GM23338 (cell line): ENCODE measurements at regions not wholly inside any gene's neighbourhood (a gene's known extent, or its start where the extent isn't known, plus 50 kb on each side); places are given as distances from the start of the nearest gene placed in this dataset.

Experiments used
- ATAC-seq: fragments of 200-7000 bp; cut with Tn5 transposase; 3 replicates; pipeline ENCODE4 v1.9.1; 2020
- DNase-seq: peaks from one replicate; pipeline ENCODE4 v3.0.0-alpha.2; 2015; ENCODE audit warnings: low spot score
- H2AFZ ChIP-seq: fragments of 200-600 bp; sonication (generic); 2 replicates; pipeline ENCODE4 v1.8.0; 2016; ENCODE audit warnings: antibody characterized with exemption, mild to moderate bottlenecking, moderate library complexity
- H3F3A ChIP-seq: fragments of 200-600 bp; sonication (generic); replicated peaks from 2 replicates; pipeline ENCODE4 v1.8.0; 2017; ENCODE audit warnings: antibody characterized with exemption, mixed run types, low read depth
- H3K27ac ChIP-seq: fragments of 200-600 bp; sonication (generic); 2 replicates; pipeline ENCODE4 v1.6.1; 2016; ENCODE audit warnings: low read depth
- H3K27me3 ChIP-seq: fragments of 200-600 bp; sonication (generic); 2 replicates; pipeline ENCODE4 v1.8.0; 2016; ENCODE audit warnings: mild to moderate bottlenecking, mixed run types, moderate library complexity; ENCODE audit not compliant: insufficient read depth
- H3K36me3 ChIP-seq: fragments of 200-600 bp; sonication (generic); 2 replicates; pipeline ENCODE4 v1.8.0; 2016; ENCODE audit warnings: mild to moderate bottlenecking; ENCODE audit not compliant: insufficient read depth
- H3K4me1 ChIP-seq: fragments of 200-600 bp; sonication (generic); 2 replicates; pipeline ENCODE4 v1.8.0; 2016; ENCODE audit warnings: mild to moderate bottlenecking, moderate library complexity; ENCODE audit not compliant: insufficient read depth
- H3K4me2 ChIP-seq: fragments of 200-600 bp; sonication (generic); 2 replicates; pipeline ENCODE4 v1.7.1; 2017; ENCODE audit warnings: mixed run types
- H3K4me3 ChIP-seq: fragments of 200-600 bp; sonication (generic); 2 replicates; pipeline ENCODE4 v1.6.1; 2016; ENCODE audit warnings: mixed run types
- H3K79me2 ChIP-seq: fragments of 200-600 bp; sonication (generic); replicated peaks from 2 replicates; pipeline ENCODE4 v1.8.0; 2017; ENCODE audit warnings: mild to moderate bottlenecking; ENCODE audit not compliant: insufficient read depth
- H3K9me2 ChIP-seq: fragments of 200-600 bp; sonication (generic); 2 replicates; pipeline ENCODE4 v1.8.0; 2017; ENCODE audit not compliant: insufficient read depth
- H4K20me1 ChIP-seq: fragments of 200-600 bp; sonication (generic); replicated peaks from 2 replicates; pipeline ENCODE4 v1.8.0; 2017; ENCODE audit warnings: mild to moderate bottlenecking; ENCODE audit not compliant: insufficient read depth
- H3K27ac Mint-ChIP-seq: 2 replicates; pipeline ENCODE4 v1.8.0; 2020; ENCODE audit warnings: inconsistent platforms, mild to moderate bottlenecking, moderate library complexity, mixed read lengths
- H3K27me3 Mint-ChIP-seq: 3 replicates; pipeline ENCODE4 v1.8.0; 2022; ENCODE audit warnings: low read depth, mild to moderate bottlenecking, moderate library complexity, mixed read lengths, inconsistent platforms; ENCODE audit not compliant: insufficient read depth, poor library complexity
- H3K36me3 Mint-ChIP-seq: 3 replicates; pipeline ENCODE4 v1.8.0; 2021; ENCODE audit warnings: low read depth, mild to moderate bottlenecking, inconsistent platforms, moderate library complexity, mixed read lengths
- H3K4me1 Mint-ChIP-seq: 3 replicates; pipeline ENCODE4 v1.8.0; 2020; ENCODE audit warnings: mild to moderate bottlenecking, inconsistent platforms, mixed read lengths
- H3K4me3 Mint-ChIP-seq: 3 replicates; pipeline ENCODE4 v1.8.0; 2021; ENCODE audit warnings: moderate library complexity, mild to moderate bottlenecking, inconsistent platforms, mixed read lengths
- H3K9me3 Mint-ChIP-seq: 3 replicates; pipeline ENCODE4 v1.8.0; 2020; ENCODE audit warnings: moderate library complexity, mild to moderate bottlenecking, inconsistent platforms, mixed read lengths
- EZH2 ChIP-seq: fragments of 200-600 bp; sonication (generic); IDR thresholded peaks from one replicate; pipeline ENCODE4 v1.8.0; 2017; ENCODE audit warnings: antibody characterized with exemption, mild to moderate bottlenecking, low read depth; ENCODE audit not compliant: unreplicated experiment
- EZH2phosphoT487 ChIP-seq: fragments of 200-600 bp; sonication (generic); IDR thresholded peaks from one replicate; pipeline ENCODE4 v1.8.1; 2018; ENCODE audit warnings: antibody characterized with exemption; ENCODE audit not compliant: unreplicated experiment
- JUNB ChIP-seq: IDR thresholded peaks from one replicate; pipeline ENCODE4 v1.6.1; 2016; ENCODE audit warnings: antibody characterized with exemption; ENCODE audit not compliant: unreplicated experiment
- POLR2AphosphoS5 ChIP-seq: IDR thresholded peaks from 2 replicates; pipeline ENCODE4 v1.6.1; 2016; ENCODE audit warnings: antibody characterized with exemption, low read depth
- REST ChIP-seq: IDR thresholded peaks from one replicate; pipeline ENCODE4 v1.6.1; 2018; ENCODE audit warnings: antibody characterized with exemption; ENCODE audit not compliant: unreplicated experiment
- STAT1 ChIP-seq: IDR thresholded peaks from one replicate; pipeline ENCODE4 v1.6.1; 2016; ENCODE audit warnings: antibody characterized with exemption; ENCODE audit not compliant: unreplicated experiment
- ZNF114 ChIP-seq: fragments of 250-450 bp; sonication (Bioruptor Pico); IDR thresholded peaks from 2 replicates; pipeline ENCODE4 v1.5.0; 2020; ENCODE audit warnings: mild to moderate bottlenecking, moderate library complexity
- ZNF331 ChIP-seq: fragments of 250-450 bp; sonication (Bioruptor Pico); IDR thresholded peaks from 2 replicates; pipeline ENCODE4 v1.5.0; 2020; ENCODE audit warnings: low read depth, mild to moderate bottlenecking, moderate library complexity
- TF ChIP-seq, protein P1 (sequence below), 2 experiments: fragments of 200-600 bp in 1 of 2; sonication (generic) in 1 of 2; conservative IDR thresholded peaks; 2 replicates each; pipeline versions ENCODE4 v1.5.1 to v1.6.1; 2016 to 2017; ENCODE audit warnings: antibody characterized with exemption in 2 of 2, low read depth in 2 of 2, mild to moderate bottlenecking in 2 of 2, moderate library complexity in 1 of 2
- TF ChIP-seq, protein P2 (sequence below): fragments of 250-450 bp; sonication (Bioruptor Pico); IDR thresholded peaks from 2 replicates; pipeline ENCODE4 v1.5.0; 2020; ENCODE audit warnings: mild to moderate bottlenecking, moderate library complexity

DNA sequence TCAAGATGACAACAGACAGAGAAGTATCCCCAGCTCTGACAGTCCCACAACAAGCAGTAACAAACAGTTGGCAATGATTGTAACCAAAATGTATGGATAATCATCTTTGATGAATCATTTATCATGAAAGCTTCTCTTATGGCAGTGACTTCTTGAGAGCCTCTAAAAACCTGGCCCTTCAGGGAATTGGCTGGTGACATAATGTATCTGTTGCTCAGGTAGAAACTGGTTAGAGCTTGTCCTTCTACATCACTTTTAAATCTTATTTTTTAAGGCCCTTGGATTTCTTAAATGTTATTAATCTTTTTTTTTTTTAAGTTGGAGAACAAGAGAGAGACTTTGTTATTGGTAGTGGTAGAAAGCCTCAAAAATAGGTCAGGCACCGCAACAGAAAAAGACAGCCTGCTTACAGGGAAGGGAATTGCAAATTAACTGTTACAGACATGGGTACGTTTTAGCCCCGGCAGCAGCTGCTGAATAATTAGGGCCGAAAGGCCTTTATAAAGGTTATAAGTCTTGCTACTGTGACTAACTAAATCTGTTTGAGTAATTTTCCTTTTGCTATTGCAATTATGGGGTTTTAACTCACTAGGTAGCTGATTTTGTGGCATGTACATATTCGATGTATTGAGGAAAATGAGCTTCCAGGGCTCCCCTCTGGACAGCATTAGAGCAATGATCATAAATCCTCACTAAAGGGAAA lies 207.7 kb upstream of the LRRC4C start:
- H3K9me3 Mint-ChIP-seq, result no peaks in the 10 kb centered on the region
- H2AFZ ChIP-seq, result no peak overlapping the region
- TF ChIP-seq EZH2 (no peak), JUNB (no peak), EZH2phosphoT487 (no peak)
- H3F3A ChIP-seq, result no peaks in the 10 kb centered on the region
- H3K4me2 ChIP-seq, result no peak overlapping the region
- no peak overlapping the region for H3K4me3 Mint-ChIP-seq
- no peaks in the 10 kb centered on the region for H3K27me3 ChIP-seq
- H3K4me1 ChIP-seq, result no peaks in the 10 kb centered on the region; the same call in 1 of the 2 replicates
- no peak for DNase-seq
- H3K27ac Mint-ChIP-seq, result no peak overlapping the region; the same call in 1 of the 2 replicates
- H3K79me2 ChIP-seq, result no peaks in the 10 kb centered on the region
- H3K36me3 ChIP-seq, result no peaks in the 10 kb centered on the region
- H3K4me1 Mint-ChIP-seq, result peaks cover 2% of the 10 kb centered on the region; the same call in 1 of the 3 replicates
- no peak overlapping the region for H3K4me3 ChIP-seq
- no peaks in the 10 kb centered on the region for H3K36me3 Mint-ChIP-seq
- H3K27me3 Mint-ChIP-seq, result no peaks in the 10 kb centered on the region
- no peaks in the 10 kb centered on the region for H4K20me1 ChIP-seq
- no peaks in the 10 kb centered on the region; the same call in 1 of the 2 replicates for H3K9me2 ChIP-seq
- H3K27ac ChIP-seq, result no peak overlapping the region
- no peak for ATAC-seq

DNA sequence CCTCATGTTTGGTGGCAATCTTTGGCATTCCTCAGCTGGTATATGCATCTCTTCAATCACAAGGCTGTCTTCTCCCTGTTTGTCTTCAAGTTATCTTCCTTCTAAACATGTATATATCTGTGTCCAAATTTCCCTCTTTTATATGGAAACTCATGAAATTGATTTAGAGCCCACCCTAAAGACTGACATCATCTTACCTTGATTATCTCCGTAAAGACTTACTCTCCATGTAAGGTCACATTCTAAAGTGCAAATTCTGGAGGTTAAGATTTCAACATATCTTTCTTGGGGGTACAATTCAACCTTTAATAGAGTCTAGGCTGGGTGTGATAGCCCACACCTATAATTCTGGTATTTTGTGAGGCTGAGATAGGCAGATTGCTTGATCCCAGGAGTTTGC lies 215.8 kb upstream of the LRRC4C start:
- Mint-ChIP-seq H3K4me1 (no peaks in the 10 kb centered on the region), H3K27me3 (no peaks in the 10 kb centered on the region), H3K36me3 (no peaks in the 10 kb centered on the region), H3K4me3 (no peak overlapping the region), H3K27ac (no peak overlapping the region), H3K9me3 (no peaks in the 10 kb centered on the region)
- Histone ChIP-seq H3K9me2 (peaks cover 10% of the 10 kb centered on the region), H3K36me3 (no peaks in the 10 kb centered on the region), H4K20me1 (no peaks in the 10 kb centered on the region), H3K4me2 (no peak overlapping the region), H3K27me3 (no peaks in the 10 kb centered on the region), H3K79me2 (no peaks in the 10 kb centered on the region), H3F3A (no peaks in the 10 kb centered on the region), H3K4me1 (no peaks in the 10 kb centered on the region), H3K4me3 (no peak overlapping the region), H2AFZ (no peak overlapping the region), H3K27ac (no peak overlapping the region)
- DNase-seq, result no peak
- ATAC-seq, result no peak
- TF ChIP-seq EZH2, result no peak
- TF ChIP-seq JUNB, result no peak
- TF ChIP-seq, protein P1, sequence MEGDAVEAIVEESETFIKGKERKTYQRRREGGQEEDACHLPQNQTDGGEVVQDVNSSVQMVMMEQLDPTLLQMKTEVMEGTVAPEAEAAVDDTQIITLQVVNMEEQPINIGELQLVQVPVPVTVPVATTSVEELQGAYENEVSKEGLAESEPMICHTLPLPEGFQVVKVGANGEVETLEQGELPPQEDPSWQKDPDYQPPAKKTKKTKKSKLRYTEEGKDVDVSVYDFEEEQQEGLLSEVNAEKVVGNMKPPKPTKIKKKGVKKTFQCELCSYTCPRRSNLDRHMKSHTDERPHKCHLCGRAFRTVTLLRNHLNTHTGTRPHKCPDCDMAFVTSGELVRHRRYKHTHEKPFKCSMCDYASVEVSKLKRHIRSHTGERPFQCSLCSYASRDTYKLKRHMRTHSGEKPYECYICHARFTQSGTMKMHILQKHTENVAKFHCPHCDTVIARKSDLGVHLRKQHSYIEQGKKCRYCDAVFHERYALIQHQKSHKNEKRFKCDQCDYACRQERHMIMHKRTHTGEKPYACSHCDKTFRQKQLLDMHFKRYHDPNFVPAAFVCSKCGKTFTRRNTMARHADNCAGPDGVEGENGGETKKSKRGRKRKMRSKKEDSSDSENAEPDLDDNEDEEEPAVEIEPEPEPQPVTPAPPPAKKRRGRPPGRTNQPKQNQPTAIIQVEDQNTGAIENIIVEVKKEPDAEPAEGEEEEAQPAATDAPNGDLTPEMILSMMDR (conservative IDR thresholded peaks at IDR 0.05; ENCODE audit: low read depth in 2 of 2), result no peak
- TF ChIP-seq, protein P2, sequence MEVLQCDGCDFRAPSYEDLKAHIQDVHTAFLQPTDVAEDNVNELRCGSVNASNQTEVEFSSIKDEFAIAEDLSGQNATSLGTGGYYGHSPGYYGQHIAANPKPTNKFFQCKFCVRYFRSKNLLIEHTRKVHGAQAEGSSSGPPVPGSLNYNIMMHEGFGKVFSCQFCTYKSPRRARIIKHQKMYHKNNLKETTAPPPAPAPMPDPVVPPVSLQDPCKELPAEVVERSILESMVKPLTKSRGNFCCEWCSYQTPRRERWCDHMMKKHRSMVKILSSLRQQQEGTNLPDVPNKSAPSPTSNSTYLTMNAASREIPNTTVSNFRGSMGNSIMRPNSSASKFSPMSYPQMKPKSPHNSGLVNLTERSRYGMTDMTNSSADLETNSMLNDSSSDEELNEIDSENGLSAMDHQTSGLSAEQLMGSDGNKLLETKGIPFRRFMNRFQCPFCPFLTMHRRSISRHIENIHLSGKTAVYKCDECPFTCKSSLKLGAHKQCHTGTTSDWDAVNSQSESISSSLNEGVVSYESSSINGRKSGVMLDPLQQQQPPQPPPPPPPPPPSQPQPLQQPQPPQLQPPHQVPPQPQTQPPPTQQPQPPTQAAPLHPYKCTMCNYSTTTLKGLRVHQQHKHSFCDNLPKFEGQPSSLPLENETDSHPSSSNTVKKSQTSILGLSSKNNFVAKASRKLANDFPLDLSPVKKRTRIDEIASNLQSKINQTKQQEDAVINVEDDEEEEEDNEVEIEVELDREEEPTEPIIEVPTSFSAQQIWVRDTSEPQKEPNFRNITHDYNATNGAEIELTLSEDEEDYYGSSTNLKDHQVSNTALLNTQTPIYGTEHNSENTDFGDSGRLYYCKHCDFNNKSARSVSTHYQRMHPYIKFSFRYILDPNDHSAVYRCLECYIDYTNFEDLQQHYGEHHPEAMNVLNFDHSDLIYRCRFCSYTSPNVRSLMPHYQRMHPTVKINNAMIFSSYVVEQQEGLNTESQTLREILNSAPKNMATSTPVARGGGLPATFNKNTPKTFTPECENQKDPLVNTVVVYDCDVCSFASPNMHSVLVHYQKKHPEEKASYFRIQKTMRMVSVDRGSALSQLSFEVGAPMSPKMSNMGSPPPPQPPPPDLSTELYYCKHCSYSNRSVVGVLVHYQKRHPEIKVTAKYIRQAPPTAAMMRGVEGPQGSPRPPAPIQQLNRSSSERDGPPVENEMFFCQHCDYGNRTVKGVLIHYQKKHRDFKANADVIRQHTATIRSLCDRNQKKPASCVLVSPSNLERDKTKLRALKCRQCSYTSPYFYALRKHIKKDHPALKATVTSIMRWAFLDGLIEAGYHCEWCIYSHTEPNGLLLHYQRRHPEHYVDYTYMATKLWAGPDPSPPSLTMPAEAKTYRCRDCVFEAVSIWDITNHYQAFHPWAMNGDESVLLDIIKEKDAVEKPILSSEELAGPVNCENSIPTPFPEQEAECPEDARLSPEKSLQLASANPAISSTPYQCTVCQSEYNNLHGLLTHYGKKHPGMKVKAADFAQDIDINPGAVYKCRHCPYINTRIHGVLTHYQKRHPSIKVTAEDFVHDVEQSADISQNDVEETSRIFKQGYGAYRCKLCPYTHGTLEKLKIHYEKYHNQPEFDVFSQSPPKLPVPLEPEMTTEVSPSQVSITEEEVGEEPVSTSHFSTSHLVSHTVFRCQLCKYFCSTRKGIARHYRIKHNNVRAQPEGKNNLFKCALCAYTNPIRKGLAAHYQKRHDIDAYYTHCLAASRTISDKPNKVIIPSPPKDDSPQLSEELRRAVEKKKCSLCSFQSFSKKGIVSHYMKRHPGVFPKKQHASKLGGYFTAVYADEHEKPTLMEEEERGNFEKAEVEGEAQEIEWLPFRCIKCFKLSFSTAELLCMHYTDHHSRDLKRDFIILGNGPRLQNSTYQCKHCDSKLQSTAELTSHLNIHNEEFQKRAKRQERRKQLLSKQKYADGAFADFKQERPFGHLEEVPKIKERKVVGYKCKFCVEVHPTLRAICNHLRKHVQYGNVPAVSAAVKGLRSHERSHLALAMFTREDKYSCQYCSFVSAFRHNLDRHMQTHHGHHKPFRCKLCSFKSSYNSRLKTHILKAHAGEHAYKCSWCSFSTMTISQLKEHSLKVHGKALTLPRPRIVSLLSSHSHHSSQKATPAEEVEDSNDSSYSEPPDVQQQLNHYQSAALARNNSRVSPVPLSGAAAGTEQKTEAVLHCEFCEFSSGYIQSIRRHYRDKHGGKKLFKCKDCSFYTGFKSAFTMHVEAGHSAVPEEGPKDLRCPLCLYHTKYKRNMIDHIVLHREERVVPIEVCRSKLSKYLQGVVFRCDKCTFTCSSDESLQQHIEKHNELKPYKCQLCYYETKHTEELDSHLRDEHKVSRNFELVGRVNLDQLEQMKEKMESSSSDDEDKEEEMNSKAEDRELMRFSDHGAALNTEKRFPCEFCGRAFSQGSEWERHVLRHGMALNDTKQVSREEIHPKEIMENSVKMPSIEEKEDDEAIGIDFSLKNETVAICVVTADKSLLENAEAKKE (CRISPR knock-in tag), result no peak
- no peak for TF ChIP-seq POLR2AphosphoS5
- TF ChIP-seq STAT1, result no peak
- no peak for TF ChIP-seq EZH2phosphoT487
- no peak for TF ChIP-seq ZNF331 (CRISPR knock-in tag)
- TF ChIP-seq REST, result no peak
- TF ChIP-seq ZNF114 (CRISPR knock-in tag), result no peak
